SKM-1 (cell line): ENCODE measurements at regions not wholly inside any gene's neighbourhood (a gene's known extent, or its start where the extent isn't known, plus 50 kb on each side); places are given as distances from the start of the nearest gene placed in this dataset.

ENCODE experiments used
- DNase-seq: peaks from one replicate; lab custom pipeline; 2025; ENCODE audit not compliant: unreplicated experiment; lab: John Stamatoyannopoulos, UW

DNA sequence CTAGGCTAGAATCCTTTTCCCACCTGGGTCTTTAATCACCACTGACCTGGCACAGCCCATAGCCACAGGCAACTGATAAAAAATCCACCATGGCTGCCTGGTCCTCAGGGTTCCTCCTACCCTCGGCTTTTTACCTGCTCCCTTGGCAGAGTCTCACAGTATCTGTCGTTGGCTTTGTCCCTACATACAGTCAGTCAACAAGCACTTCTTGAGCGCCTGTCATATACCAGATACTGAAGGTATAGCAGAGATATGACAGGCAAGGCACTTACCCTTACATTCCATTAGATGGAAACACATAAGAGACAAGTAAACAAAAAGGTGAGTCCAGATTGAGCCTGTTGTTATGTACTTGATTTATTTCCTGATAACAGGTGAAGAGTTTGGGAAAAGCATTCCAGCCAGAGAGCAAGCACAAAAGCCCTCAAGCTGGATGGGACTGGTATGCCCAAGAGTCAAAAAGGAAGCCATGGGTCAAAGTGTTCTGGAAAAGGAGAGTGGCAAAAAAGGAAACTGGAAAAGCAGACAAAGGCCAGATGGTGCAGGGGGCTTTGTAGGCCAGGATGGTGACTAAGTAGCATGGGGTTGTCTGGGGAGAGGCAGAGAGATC is 247.0 kb downstream of the CHD9NB start:
- no peak for DNase-seq

DNA sequence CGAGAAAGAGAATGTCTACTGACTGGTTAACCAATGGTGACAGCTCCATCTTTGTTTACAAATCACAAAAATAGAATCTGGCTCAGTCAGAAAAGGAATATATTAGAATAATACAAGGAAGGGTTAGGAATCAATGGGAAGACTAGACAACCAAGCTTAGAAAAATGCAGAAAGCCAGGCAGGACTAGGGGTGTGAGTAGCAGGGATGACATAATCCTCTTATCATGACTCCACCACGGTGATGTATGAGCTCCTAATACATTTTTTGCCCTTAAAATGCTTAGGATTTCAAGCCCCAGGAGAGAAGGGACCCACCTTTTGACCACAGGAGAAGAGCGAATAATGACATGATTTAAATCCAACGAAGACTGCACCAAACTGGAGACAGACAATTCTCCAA is 252.3 kb downstream of the CHD9NB start:
- DNase-seq: no peak

DNA sequence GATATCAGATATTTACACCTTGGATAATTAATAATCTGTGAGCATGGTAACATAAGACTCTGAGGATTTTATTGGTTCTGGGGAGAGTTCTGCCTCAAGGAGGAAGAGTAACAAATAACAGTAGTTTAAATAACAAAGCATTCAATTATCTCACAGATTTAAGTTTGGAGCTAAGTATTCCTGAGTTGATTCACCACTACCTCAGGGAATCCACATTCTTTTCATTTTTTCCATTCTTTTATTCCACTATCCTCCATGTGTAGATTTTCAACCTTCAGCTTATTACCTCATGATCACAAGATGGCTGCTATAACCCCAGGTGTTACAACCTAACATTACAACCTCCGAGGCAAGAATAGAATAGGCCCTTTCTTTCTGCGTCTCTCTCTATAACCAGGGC is 252.2 kb upstream of the TOX3 start:
- DNase-seq: no peak

DNA sequence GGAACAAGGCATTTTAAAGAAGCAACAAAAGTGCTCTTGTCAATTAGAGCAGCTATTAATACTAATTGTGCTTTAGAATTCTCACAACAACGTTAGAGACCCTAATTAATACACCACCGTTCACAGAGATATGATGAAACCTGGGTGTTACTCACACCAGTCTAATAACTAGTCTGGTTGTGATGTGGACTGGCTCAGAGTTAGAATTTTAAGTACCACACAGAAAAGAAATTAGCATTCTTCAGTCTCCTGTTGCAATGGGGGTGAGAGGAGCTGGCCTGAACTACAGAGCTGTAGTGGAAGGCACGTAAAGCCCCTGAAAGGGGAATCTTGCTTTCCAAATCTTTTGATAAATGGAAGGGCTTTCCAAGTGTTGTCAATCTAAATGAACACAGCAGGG is 240.8 kb upstream of the TOX3 start:
- no peak for DNase-seq

DNA sequence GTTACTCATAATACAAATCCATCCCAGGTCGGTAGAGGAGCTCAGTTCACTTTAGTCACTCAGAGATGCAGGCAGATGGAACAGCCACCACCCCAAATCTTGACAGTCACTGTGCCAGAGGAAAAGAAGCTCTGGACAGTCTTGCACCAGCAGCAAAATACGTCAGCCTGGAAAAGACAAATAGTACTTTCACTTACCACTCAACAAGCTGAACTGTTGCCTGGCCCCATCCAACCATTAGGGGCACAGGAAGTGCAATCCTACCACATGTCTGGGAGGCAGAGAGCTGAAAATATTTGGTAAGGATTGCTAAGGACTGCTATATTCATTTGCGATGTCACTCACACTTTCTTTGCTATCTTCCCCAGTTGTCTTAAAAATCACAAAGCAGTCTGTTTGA is 239.1 kb upstream of the TOX3 start:
- no peak for DNase-seq

DNA sequence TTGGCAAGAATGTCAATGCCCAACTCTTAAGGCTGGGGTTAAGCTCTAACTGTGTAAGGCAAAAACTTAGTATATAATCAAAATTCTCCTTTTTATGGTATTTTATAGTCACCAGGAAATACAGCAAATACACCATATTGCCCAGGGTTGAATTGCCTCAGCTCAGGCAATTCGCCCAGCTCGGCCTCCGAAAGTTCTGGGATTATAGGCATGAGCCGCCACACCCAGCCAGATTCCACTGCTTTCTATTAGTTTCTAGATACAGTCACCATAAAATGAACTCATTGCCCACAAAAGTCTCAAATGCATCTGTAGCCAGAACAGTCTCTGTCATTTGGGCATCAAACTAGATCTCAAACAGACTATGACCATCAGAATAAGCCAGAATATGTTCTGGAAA is 238.7 kb upstream of the TOX3 start:
- DNase-seq: no peak

DNA sequence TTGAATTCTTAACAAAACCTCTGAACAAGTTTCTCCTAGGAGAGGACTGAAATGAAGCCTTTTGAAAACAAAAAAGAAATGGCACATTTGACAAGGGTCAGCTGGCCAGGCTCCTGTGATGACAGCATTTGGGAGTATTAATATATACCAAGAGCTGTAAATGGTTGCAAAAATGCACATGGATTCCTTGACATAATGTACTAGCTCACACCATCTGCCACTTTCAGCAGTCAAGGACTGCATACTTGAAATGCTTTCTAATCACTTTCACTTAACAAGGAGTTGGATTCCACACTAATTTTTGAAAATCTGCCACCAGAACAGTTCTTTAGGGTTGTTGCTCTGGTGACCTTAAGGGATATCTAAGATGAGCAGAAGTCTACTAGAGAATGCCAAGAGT is 236.7 kb upstream of the TOX3 start:
- DNase-seq: no peak

DNA sequence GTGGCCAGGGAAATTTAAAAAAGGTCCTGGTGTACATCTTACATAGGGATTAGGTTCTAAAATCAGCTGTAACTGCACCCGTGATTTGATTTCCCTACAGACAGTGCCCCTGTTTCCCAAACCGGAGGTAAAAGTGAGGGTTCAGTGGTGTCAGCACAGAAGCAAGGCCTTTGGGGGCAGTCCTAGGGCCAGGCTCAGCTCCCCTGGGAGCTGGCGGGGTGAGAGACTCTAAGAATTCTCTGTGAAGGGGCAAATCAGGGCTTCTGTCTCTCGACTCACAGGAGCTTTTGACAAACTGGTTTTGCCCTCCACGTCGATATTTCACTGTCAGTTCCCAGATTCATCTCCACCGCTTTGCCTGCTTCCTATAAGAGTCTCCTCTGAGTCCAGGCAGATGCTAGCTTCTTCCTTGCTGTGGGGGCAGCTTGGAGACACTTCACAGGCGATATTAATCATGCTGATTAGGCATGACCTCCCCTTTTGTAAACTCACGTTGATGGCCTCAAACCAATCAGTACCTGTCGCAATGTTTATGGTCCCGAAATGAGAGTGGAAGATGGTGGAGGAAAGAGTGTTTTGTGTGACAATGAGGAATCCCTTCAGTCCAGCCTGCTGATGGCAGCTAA is 234.2 kb upstream of the TOX3 start:
- DNase-seq: no peak

DNA sequence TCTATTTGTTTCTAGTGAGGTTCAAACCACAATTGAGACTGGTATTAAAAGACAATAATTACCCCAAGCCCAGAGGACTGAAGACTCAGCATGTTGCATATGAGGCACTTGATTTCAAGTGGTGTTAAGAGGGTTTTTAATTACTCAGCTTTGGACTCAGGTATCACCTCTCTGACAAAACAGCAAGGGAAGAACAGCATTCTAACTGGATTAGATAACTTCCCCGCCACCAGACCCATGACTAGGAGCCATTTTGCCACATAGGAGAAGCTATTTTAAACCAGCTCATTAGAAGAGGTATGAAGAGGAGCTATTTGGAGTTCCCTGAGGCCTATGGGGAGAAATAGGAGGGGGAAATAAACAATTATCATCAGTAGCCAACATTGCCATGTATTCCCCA is 226.1 kb upstream of the TOX3 start:
- no peak for DNase-seq

DNA sequence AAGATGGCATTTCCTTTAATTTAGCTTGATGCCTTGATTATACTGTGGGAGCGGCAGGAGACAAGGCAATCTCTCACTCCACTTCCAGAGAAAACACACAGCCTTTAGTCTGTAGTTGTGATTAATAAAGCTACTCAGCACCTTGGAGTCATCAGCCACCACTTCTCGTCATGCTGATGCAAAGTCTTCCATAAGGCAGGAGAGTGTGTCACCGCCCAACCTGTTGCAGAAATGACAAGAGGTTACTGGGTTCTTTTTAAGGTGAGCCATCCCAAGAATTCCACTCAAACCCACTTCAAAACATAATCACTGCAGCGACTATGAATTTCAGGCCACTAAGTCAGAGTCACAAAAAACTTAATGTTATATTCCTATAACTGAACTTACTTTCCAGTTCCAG is 223.9 kb upstream of the TOX3 start:
- no peak for DNase-seq

DNA sequence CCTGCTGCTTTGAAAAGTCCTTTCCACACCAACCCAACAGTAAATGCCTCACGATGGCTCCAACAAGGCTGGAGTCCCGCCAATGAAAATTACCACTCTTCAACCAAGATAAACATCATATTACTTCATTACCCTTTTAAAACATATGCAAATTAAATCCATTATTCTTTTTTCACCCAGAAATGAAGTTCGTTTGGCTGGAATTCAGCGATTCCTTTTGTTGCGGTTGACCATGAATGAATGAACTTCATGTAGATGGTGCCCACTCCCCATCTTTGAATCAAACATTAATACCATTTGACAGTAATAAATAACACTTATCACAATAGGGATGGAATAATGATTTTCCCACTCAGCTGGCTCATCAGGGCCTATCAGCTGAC is 211.5 kb upstream of the TOX3 start:
- DNase-seq: no peak

DNA sequence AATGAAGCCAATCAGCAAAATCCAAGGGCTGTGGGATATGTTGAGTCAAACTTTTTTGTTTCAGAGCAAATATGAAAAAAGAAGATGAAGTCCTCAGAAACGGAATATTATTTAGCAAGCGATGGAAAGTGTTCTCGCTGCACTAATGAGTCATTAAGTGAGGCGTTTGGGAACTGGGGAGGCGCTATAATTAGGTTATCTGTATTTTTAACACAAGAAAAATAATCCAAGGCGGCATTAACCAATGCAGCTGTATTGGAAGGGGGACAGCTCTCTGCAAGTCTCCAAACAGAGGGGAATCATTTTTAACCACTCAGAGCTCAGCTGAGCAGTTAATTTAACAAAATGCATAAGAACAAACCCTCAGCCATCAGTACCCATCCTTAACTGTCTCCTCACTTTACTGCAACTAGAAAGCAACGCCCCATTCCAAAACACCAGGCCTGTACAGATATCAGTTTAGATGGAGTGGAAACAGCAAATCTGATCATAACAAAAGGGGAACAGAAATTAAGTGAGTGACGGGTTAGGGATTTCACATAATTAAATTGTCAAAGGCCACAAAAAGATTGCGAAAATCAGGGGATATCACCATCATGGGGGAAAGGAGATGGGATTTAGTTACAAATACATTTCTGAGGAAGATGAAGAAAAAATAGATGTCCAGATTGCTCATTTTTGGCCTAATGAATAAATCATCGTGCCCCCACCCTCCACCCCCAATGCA is 211.0 kb upstream of the TOX3 start:
- DNase-seq: no peak

DNA sequence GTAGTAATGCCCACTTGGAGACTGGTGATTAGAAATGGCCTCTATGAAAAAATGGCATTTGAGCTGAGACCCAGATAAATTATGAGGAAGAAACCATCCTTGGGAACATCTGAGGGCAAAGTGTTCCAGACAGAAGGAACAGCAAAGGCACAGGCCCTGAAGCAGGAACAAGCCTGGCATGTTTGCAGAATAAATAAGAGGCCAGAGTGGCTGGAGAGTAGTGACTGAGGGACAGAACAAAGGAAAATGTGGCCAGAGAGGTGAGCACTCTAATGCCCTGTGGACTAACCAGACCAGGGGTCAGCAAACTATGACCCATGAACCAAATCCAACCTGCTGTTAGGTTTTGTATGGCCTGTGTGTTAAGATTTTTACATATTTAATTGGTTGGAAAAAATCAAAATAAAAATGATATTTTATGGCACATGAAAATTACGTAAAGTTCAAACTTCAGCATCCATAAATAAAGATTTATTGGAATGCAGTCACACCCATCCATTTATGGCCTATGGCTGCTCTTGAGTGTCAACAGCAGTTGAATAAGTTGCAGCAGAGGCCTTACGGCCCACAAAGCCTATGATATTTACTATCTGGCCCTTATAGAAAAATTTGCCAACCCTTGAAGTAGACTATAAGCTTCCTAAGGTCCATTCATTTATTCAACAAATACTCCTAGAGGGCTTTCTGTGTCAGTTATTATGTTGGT is 210.0 kb upstream of the TOX3 start:
- DNase-seq: no peak

DNA sequence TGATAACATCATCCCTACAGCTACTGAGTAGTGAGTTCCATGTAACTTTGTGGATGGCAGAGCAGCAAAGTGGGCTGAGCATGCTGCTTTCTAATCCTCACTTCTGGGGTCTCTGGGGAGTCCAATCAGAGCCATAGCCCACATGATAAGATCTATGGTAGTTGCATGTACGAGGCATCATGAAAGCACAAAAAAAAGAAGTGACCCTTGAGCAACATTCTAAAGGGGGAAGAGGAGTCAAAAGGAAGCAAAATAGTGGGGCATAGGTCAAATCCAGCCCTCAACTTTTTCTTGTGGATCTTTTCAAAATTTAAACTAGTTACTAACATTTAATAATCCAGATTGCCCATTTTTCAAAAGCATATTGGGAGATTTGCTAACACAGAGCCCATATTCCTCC is 208.5 kb upstream of the TOX3 start:
- no peak for DNase-seq

DNA sequence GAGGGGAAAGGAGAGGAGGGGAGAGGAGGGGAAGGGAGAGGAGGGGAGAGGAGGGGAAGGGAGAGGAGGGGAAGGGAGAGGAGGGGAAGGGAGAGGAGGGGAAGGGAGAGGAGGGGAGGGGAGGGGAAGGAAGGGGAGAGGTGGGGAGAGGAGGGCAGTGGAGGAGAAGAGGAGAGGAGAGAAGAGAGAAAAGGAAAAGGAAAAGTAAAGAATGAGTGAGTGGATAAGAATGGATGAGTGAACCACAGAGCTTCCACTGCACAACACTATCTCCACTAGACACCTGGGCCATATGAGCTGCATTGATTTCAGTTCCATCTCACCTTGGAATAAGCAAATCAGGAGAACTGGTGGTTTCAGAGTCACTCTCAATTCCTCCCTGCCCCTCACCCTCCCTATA is 204.1 kb upstream of the TOX3 start:
- DNase-seq: no peak

DNA sequence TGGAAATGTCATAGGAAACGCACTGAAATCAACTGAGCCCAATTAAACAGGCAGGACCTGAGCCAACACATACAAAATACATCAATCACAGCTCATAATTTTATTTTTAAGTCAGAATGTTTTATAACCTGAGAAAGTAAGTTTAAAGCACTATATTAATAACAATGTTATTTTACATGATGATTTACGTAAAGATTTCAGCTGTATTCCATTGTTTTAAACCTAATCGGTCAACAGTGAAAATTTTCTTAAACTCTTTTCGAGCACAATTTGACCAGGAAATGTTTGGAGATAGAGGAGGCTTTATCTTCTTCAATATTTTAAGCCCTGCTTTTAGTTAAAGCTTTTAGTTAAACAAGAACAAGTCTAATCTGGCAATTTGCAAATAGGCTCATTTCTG is 201.8 kb upstream of the TOX3 start:
- no peak for DNase-seq

DNA sequence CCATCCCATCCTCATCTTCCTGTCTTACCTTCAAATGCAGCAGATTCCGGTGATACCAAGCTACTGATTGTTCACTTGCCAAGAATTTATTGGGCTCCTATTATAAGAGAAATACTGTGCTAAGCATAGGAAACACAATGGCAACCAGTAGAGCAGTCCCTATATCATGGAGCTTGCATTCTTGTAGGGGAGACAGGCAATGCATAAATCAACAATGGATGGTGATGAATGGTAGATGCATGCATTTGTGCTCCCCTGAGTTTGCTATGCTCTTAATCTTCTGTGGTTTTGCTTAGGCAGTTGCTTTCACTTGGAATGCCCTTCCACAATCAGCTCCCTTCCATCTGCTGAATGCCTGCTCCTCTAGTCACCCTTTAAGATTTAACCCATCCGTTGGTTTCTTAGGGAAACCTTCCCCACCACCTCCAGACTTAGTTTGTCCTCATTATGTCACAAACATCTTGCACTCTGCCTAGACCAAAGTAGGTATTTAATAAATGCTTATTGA is 200.2 kb upstream of the TOX3 start:
- no peak for DNase-seq

DNA sequence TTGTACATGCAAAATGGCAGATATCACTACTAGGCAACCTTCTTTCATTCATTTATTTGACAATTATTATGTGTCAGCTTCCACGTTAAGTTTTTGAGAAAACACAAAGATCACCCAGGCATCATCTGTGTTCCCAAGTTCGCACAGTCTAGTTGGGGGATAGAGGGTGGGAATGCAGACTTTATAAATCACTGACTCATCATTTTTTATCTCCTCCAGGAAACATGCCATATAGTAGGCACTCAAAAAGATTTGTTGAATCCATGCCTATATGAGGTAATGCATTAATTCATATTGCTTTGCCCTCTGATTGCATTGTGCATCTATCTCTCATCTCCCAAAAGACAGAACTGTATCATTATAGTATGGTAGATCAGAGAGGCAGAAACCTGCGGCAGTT is 196.8 kb upstream of the TOX3 start:
- DNase-seq: no peak

DNA sequence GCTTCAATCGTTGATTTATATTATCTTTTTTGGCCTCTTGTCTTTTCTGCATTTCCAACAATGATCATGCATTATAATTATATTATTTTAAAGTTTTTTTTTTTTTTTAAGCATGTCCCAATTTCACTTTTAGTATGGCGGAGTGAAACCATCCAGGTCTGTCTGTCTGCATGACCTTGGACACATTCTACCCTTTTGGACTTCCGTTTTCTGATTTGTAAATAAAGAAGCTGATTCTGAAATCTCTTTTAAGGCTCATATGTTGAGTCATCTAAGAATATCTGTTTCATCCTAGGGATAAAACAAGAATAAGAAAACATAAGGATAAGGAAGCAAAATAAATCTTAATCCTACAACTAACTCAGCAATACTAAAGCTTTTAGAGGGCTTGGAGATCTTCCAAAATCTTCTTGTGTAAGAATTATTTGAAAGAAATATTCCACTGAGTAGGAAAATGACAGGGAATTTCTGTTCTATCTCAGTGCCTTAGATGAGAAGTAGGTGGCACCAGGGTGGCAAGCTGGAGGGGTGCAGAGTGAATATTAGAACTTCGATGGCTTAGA is 195.7 kb upstream of the TOX3 start:
- DNase-seq: no peak

DNA sequence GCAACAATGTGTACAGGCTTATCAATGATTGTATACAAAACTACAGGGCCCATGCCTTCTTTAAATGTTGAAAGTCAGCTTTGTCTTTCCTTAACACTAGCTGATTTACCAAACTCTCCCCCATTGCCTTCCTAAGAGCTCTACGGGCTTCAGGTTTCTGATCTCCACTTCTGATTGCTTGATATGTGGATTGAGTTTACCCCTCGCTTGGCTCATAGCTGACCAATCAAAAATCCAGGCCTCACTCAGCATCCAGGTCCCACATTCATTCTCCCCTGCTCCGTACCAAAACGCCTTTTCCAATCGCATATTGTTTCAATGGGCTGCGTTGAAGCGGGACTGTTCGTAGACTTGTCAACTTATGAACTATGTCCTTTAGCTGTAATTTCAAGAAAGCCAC is 195.1 kb upstream of the TOX3 start:
- no peak for DNase-seq

DNA sequence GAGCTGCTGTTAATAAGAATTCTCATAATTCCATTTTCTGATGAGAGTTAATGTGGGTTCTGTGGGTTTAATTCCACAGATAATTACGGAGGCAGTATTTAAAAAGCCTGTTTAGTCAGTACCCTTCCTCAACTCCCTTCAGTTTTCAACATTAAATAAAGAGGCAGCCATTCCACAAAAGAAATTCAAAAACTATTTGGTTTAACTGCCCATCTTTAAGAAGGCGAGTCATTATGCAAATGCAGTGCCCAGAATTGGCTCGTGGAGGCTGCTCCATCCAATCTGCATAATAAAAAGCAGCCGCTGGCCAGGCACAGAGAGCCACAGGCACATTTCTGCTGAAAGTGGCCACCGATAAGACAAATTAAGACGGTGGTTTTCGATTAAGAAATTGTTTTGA is 194.4 kb upstream of the TOX3 start:
- no peak for DNase-seq

DNA sequence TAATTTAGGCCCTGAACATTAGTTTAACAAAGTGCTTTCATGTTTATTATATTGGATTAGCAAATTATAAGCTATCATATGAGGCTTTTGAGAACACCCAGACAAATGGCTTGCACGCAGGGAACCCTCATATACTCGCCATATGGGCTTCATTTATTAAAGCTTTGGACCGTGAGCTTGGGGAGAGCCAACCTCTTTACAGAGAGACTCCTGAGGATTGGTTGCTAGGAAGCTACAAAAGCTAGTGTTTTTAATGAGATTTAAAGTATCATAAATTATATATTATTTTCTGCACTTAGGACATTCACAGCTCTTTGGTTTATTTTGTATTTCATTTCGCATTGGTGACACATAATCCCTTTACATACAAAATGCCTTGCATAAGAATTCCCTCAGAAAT is 193.8 kb upstream of the TOX3 start:
- DNase-seq: no peak
